Upper lobe of left lung (tissue), 4 donors: ENCODE measurements at regions not wholly inside any gene's neighbourhood (a gene's known extent, or its start where the extent isn't known, plus 50 kb on each side); places are given as distances from the start of the nearest gene placed in this dataset.

ENCODE experiments used
- CTCF ChIP-seq, 6 experiments: fragments of 450-650 bp in 4 of 6; fragments of 200-600 bp in 2 of 6; sonication (generic) in 2 of 6; IDR thresholded peaks; one replicate each; pipeline ENCODE4 v1.5.1; 2016 to 2019; ENCODE audit warnings: antibody characterized with exemption in 6 of 6
- POLR2A ChIP-seq, 4 donors: fragments of 450-650 bp; IDR thresholded peaks; one replicate each; pipeline ENCODE4 v1.5.1; 2016 to 2017; ENCODE audit warnings: antibody characterized with exemption in 4 of 4, mild to moderate bottlenecking in 2 of 4

- TF ChIP-seq POLR2A (IDR thresholded peaks at IDR 0.05) (no peak), CTCF (IDR thresholded peaks at IDR 0.05) (no peak)
Observed at GRCh38 chr5:29949301-29949872, 1244.1 kb upstream of the CDH6 start.
